B cell (primary cell): ENCODE measurements at regions not wholly inside any gene's neighbourhood (a gene's known extent, or its start where the extent isn't known, plus 50 kb on each side); places are given as distances from the start of the nearest gene placed in this dataset.

ENCODE experiments used
- CTCF ChIP-seq: fragments of 200-600 bp; IDR thresholded peaks from one replicate; pipeline ENCODE4 v1.8.0; 2022; ENCODE audit warnings: antibody characterized with exemption, mild to moderate bottlenecking
- EZH2 ChIP-seq: IDR thresholded peaks from 2 replicates; pipeline ENCODE4 v1.6.1; 2012; ENCODE audit warnings: borderline replicate concordance, low read depth, mild to moderate bottlenecking, moderate library complexity, low read length; ENCODE audit not compliant: insufficient read depth, poor library complexity, severe bottlenecking

GRCh38 chr10:10826125-10826524, 191.5 kb upstream of the CELF2 start:
- TF ChIP-seq CTCF (no peak), EZH2 (no peak)
